SU-DHL-6 (cell line): ENCODE measurements at regions not wholly inside any gene's neighbourhood (a gene's known extent, or its start where the extent isn't known, plus 50 kb on each side); places are given as distances from the start of the nearest gene placed in this dataset.

Experiments used
- H2AFZ ChIP-seq: fragments of 200-600 bp; sonication (generic); 2 replicates; pipeline ENCODE4 v1.6.1; 2014; ENCODE audit warnings: low read depth, mild to moderate bottlenecking, moderate library complexity, mixed read lengths, antibody characterized with exemption, low read length; ENCODE audit not compliant: severe bottlenecking
- H3F3A ChIP-seq: fragments of 200-600 bp; shearing (Covaris generic); 2 replicates; pipeline ENCODE4 v1.6.0; 2016; ENCODE audit warnings: antibody characterized with exemption, mild to moderate bottlenecking; ENCODE audit not compliant: insufficient read depth
- H3K27ac ChIP-seq: fragments of 200-600 bp; sonication (generic); 2 replicates; pipeline ENCODE4 v1.5.1; 2016; ENCODE audit warnings: low read depth, mild to moderate bottlenecking, low read length, moderate library complexity, mixed read lengths
- H3K27me3 ChIP-seq: fragments of 200-600 bp; sonication (generic), shearing (Covaris generic); 2 replicates; pipeline ENCODE4 v1.6.0; 2014; ENCODE audit warnings: mild to moderate bottlenecking, low read length
- H3K36me3 ChIP-seq: fragments of 200-600 bp; sonication (generic); 2 replicates; pipeline ENCODE4 v1.6.1; 2014; ENCODE audit warnings: mild to moderate bottlenecking, low read length, mixed read lengths
- H3K4me2 ChIP-seq: fragments of 300-600, 200-600 bp; shearing (Covaris generic), sonication (generic); 2 replicates; pipeline ENCODE4 v1.6.0; 2014; ENCODE audit warnings: low read length, low read depth, mild to moderate bottlenecking; ENCODE audit not compliant: poor library complexity, severe bottlenecking
- H3K4me3 ChIP-seq: fragments of 200-600 bp; sonication (generic); 2 replicates; pipeline ENCODE4 v1.5.1; 2014; ENCODE audit warnings: antibody characterized with exemption, low read length, mild to moderate bottlenecking, mixed read lengths; ENCODE audit not compliant: insufficient read depth, poor library complexity, severe bottlenecking
- H3K79me2 ChIP-seq: fragments of 200-600 bp; sonication (generic); 2 replicates; pipeline ENCODE4 v1.6.1; 2014; ENCODE audit warnings: mild to moderate bottlenecking, low read length, moderate library complexity; ENCODE audit not compliant: insufficient read depth
- H3K9ac ChIP-seq: fragments of 200-600 bp; sonication (generic); 2 replicates; pipeline ENCODE4 v1.7.0; 2014; ENCODE audit warnings: mild to moderate bottlenecking, low read length
- H3K9me2 ChIP-seq: fragments of 200-600 bp; sonication (generic); replicated peaks from 2 replicates; pipeline ENCODE4 v1.6.1; 2014; ENCODE audit warnings: low read length; ENCODE audit not compliant: insufficient read depth
- H3K9me3 ChIP-seq: fragments of 200-600 bp; sonication (generic); 2 replicates; pipeline ENCODE4 v1.6.1; 2014; ENCODE audit warnings: low read length, mixed read lengths; ENCODE audit not compliant: insufficient read depth
- H4K20me1 ChIP-seq: fragments of 200-600 bp; sonication (generic); 2 replicates; pipeline ENCODE4 v1.6.1; 2014; ENCODE audit warnings: low read depth, mild to moderate bottlenecking, antibody characterized with exemption, low read length, moderate library complexity, mixed read lengths
- CTCF ChIP-seq: fragments of 200-600 bp; sonication (generic); IDR thresholded peaks from one replicate; pipeline ENCODE4 v1.5.1; 2017; ENCODE audit warnings: antibody characterized with exemption, mild to moderate bottlenecking, low read length, moderate library complexity; ENCODE audit not compliant: insufficient read depth, poor library complexity, severe bottlenecking
- EZH2phosphoT487 ChIP-seq: fragments of 200-600 bp; sonication (generic), shearing (Covaris generic); conservative IDR thresholded peaks from 2 replicates; pipeline ENCODE4 v1.6.1; 2018; ENCODE audit warnings: mild to moderate bottlenecking, antibody characterized with exemption, low read length, moderate library complexity, mixed read lengths

GRCh38 chr5:5930561-5930960 is 447.8 kb downstream of the MED10 start:
- H3K9ac ChIP-seq = no peak overlapping the region
- H3K4me2 ChIP-seq = no peak overlapping the region
- H3K9me3 ChIP-seq = no peaks in the 10 kb centered on the region
- no peaks in the 10 kb centered on the region for H3F3A ChIP-seq
- no peak overlapping the region for H2AFZ ChIP-seq
- TF ChIP-seq EZH2phosphoT487 (no peak), CTCF (no peak)
- no peak overlapping the region for H3K27ac ChIP-seq
- H3K79me2 ChIP-seq = no peaks in the 10 kb centered on the region
- H3K9me2 ChIP-seq = no peaks in the 10 kb centered on the region
- H3K36me3 ChIP-seq = no peaks in the 10 kb centered on the region
- H3K4me3 ChIP-seq = no peak overlapping the region
- no peaks in the 10 kb centered on the region for H4K20me1 ChIP-seq
- H3K27me3 ChIP-seq = no peaks in the 10 kb centered on the region

- no peaks in the 10 kb centered on the region for H3F3A ChIP-seq
- H3K4me2 ChIP-seq = no peak overlapping the region
- no peaks in the 10 kb centered on the region for H3K27me3 ChIP-seq
- TF ChIP-seq EZH2phosphoT487 = no peak
- no peak for TF ChIP-seq CTCF
- no peaks in the 10 kb centered on the region for H3K9me2 ChIP-seq
- no peaks in the 10 kb centered on the region for H4K20me1 ChIP-seq
- no peak overlapping the region for H3K4me3 ChIP-seq
- H3K9me3 ChIP-seq = no peaks in the 10 kb centered on the region
- no peak overlapping the region for H3K9ac ChIP-seq
- H3K27ac ChIP-seq = no peak overlapping the region
- H3K79me2 ChIP-seq = no peaks in the 10 kb centered on the region
- no peak overlapping the region for H2AFZ ChIP-seq
- no peaks in the 10 kb centered on the region for H3K36me3 ChIP-seq
Observed at GRCh38 chr5:5929291-5930020, 448.9 kb downstream of the MED10 start.

- no peaks in the 10 kb centered on the region for H3K9me3 ChIP-seq
- H3K9ac ChIP-seq = no peak overlapping the region
- no peak overlapping the region for H3K4me3 ChIP-seq
- H3K27me3 ChIP-seq = no peaks in the 10 kb centered on the region
- H3F3A ChIP-seq = no peaks in the 10 kb centered on the region
- H2AFZ ChIP-seq = no peak overlapping the region
- no peaks in the 10 kb centered on the region for H3K79me2 ChIP-seq
- TF ChIP-seq CTCF (no peak), EZH2phosphoT487 (no peak)
- no peak overlapping the region for H3K4me2 ChIP-seq
- no peaks in the 10 kb centered on the region for H3K9me2 ChIP-seq
- H3K36me3 ChIP-seq = no peaks in the 10 kb centered on the region
- H4K20me1 ChIP-seq = no peaks in the 10 kb centered on the region
- H3K27ac ChIP-seq = no peak overlapping the region
Observed at GRCh38 chr5:5925191-5925590, 453.2 kb downstream of the MED10 start.
